D721Med (cell line): ENCODE measurements at regions not wholly inside any gene's neighbourhood (a gene's known extent, or its start where the extent isn't known, plus 50 kb on each side); places are given as distances from the start of the nearest gene placed in this dataset.

Source experiments
- DNase-seq: peaks from one replicate; pipeline ENCODE4 v3.0.0; 2011; ENCODE audit warnings: low spot score; ENCODE audit not compliant: insufficient read length
- FAIRE-seq: peaks from 2 replicates; lab custom pipeline; 2011; peaks lifted over from hg19 to GRCh38; lab: Jason Lieb, UNC
- CTCF ChIP-seq: IDR thresholded peaks from 2 replicates; pipeline ENCODE4 v1.5.1; 2012; ENCODE audit warnings: mild to moderate bottlenecking, control low read depth; ENCODE audit not compliant: insufficient read depth; ENCODE audit errors: missing control alignments

- FAIRE-seq (no peak), DNase-seq (no peak)
- TF ChIP-seq CTCF = no peak
Measured at GRCh38 chrX:40405399-40405798, 175.4 kb upstream of the ATP6AP2 start.

- FAIRE-seq (no peak), DNase-seq (no peak)
- TF ChIP-seq CTCF = no peak
Measured at GRCh38 chrX:40403757-40404156, 177.0 kb upstream of the ATP6AP2 start.

- no peak for TF ChIP-seq CTCF
- no peak for FAIRE-seq
- no peak for DNase-seq
Measured at GRCh38 chrX:40402831-40403533, 177.8 kb upstream of the ATP6AP2 start.

GRCh38 chrX:40395102-40395501 lies 185.7 kb upstream of the ATP6AP2 start:
- no peak for TF ChIP-seq CTCF
- FAIRE-seq = no peak

GRCh38 chrX:40394302-40394701 lies 186.5 kb upstream of the ATP6AP2 start:
- no peak for FAIRE-seq
- TF ChIP-seq CTCF = no peak
- DNase-seq = no peak

More at GRCh38 chrX:40395102-40395501, 185.7 kb upstream of the ATP6AP2 start:
- no peak for DNase-seq

- DNase-seq = no peak
- no peak for FAIRE-seq
- TF ChIP-seq CTCF = no peak
Measured at GRCh38 chrX:40392599-40392998, 188.2 kb upstream of the ATP6AP2 start.

- no peak for FAIRE-seq
- TF ChIP-seq CTCF = no peak
- no peak for DNase-seq
Measured at GRCh38 chrX:40391662-40392061, 189.1 kb upstream of the ATP6AP2 start.
